Activated CD4-positive, alpha-beta T cell treated with anti-CD3 and anti-CD28 coated beads, Interleukin-2, amount 50 U/mL, for 24 hours (primary cell): ENCODE measurements at regions not wholly inside any gene's neighbourhood (a gene's known extent, or its start where the extent isn't known, plus 50 kb on each side); places are given as distances from the start of the nearest gene placed in this dataset.

ENCODE experiments used
- DNase-seq, 2 donors: peaks; one replicate each; pipeline ENCODE4 v3.0.0-alpha.2; 2020; ENCODE audit warnings: low read depth in 1 of 2, low spot score in 1 of 2

- DNase-seq, result no peak
Measured at GRCh38 chr18:66759050-66759828, 155.3 kb upstream of the CDH19 start.

GRCh38 chr18:66757946-66758345 is 154.1 kb upstream of the CDH19 start:
- no peak for DNase-seq

GRCh38 chr18:66754335-66754734 is 150.4 kb upstream of the CDH19 start:
- no peak for DNase-seq

- DNase-seq, result no peak
Measured at GRCh38 chr18:66752733-66753132, 148.8 kb upstream of the CDH19 start.

- DNase-seq, result no peak
Measured at GRCh38 chr18:66749481-66750035, 145.7 kb upstream of the CDH19 start.

GRCh38 chr18:66749030-66749429 is 145.1 kb upstream of the CDH19 start:
- DNase-seq, result no peak

- DNase-seq, result no peak
Measured at GRCh38 chr18:66742832-66743231, 138.9 kb upstream of the CDH19 start.

GRCh38 chr18:66735933-66736332 is 132.0 kb upstream of the CDH19 start:
- no peak for DNase-seq

GRCh38 chr18:66734451-66734850 is 130.6 kb upstream of the CDH19 start:
- no peak for DNase-seq

- DNase-seq, result no peak
Measured at GRCh38 chr18:66731890-66732289, 128.0 kb upstream of the CDH19 start.

- no peak for DNase-seq
Measured at GRCh38 chr18:66729442-66730239, 125.8 kb upstream of the CDH19 start.

GRCh38 chr18:66728951-66729350 is 125.1 kb upstream of the CDH19 start:
- no peak for DNase-seq

- no peak for DNase-seq
Measured at GRCh38 chr18:66727991-66728390, 124.1 kb upstream of the CDH19 start.

GRCh38 chr18:66724664-66725356 is 120.9 kb upstream of the CDH19 start:
- no peak for DNase-seq

GRCh38 chr18:66722671-66723070 is 118.8 kb upstream of the CDH19 start:
- no peak for DNase-seq

- DNase-seq, result no peak
Measured at GRCh38 chr18:66708646-66709045, 104.8 kb upstream of the CDH19 start.

- DNase-seq, result no peak
Measured at GRCh38 chr18:66707473-66707872, 103.6 kb upstream of the CDH19 start.

GRCh38 chr18:66695281-66695680 is 91.4 kb upstream of the CDH19 start:
- no peak for DNase-seq

- DNase-seq, result no peak
Measured at GRCh38 chr18:66694852-66695251, 91.0 kb upstream of the CDH19 start.

GRCh38 chr18:66687635-66688034 is 83.7 kb upstream of the CDH19 start:
- DNase-seq, result no peak

- DNase-seq, result no peak
Measured at GRCh38 chr18:66682855-66683322, 79.0 kb upstream of the CDH19 start.
